Panc1 (cell line): ENCODE measurements at regions not wholly inside any gene's neighbourhood (a gene's known extent, or its start where the extent isn't known, plus 50 kb on each side); places are given as distances from the start of the nearest gene placed in this dataset.

Source experiments
- ATAC-seq: fragments of 200-7000 bp; cut with Tn5 transposase; 2 replicates; pipeline ENCODE4 v1.9.1; 2020; ENCODE audit warnings: mild to moderate bottlenecking, moderate library complexity
- BruUV-seq: library from RNA; stranded (reverse); fragments of 400-500 nt; replicated peaks from 2 replicates; lab custom pipeline; 2021; lab: Mats Ljungman, UMichigan
- CTCF ChIA-PET: fragments of 300-600 bp; sonication (Branson Sonifier 250); formaldehyde crosslinking; loops from one replicate; lab custom pipeline; 2022; ENCODE audit warnings: antibody characterized with exemption; lab: Charles Lee
- POLR2A ChIA-PET: fragments of 300-600 bp; sonication (Branson Sonifier 250); formaldehyde crosslinking; loops from one replicate; lab custom pipeline; 2022; ENCODE audit warnings: antibody characterized with exemption; lab: Charles Lee
- DNase-seq: peaks from one replicate; pipeline ENCODE4 v3.0.0-alpha.2; 2010; ENCODE audit warnings: low read depth, low spot score
- H3K27ac ChIP-seq: 2 replicates; pipeline ENCODE4 v1.5.1; 2011; ENCODE audit warnings: mild to moderate bottlenecking, low read length, inconsistent platforms
- H3K27me3 ChIP-seq: fragments of 200-500 bp; sonication (Bioruptor generic); 2 replicates; pipeline ENCODE4 v1.6.0; 2014; ENCODE audit warnings: low read length, inconsistent platforms; ENCODE audit not compliant: control insufficient read depth, insufficient read depth
- H3K36me3 ChIP-seq: fragments of 200-500 bp; sonication (Bioruptor generic); 2 replicates; pipeline ENCODE4 v1.5.1; 2014; ENCODE audit warnings: inconsistent platforms, mild to moderate bottlenecking, low read length, moderate library complexity; ENCODE audit not compliant: control insufficient read depth, insufficient read depth
- H3K4me1 ChIP-seq: 2 replicates; pipeline ENCODE4 v1.5.1; 2011; ENCODE audit warnings: inconsistent platforms, mild to moderate bottlenecking, low read length, moderate library complexity; ENCODE audit not compliant: control insufficient read depth, insufficient read depth
- H3K4me3 ChIP-seq, 2 experiments: 2 replicates each; pipeline ENCODE4 v1.5.1; 2011 to 2012; ENCODE audit warnings: low read depth in 2 of 2, low read length in 2 of 2, mild to moderate bottlenecking in 2 of 2, inconsistent platforms in 1 of 2, moderate library complexity in 1 of 2
- H3K9me3 ChIP-seq: fragments of 200-500 bp; sonication (Bioruptor generic); 2 replicates; pipeline ENCODE4 v1.5.1; 2014; ENCODE audit warnings: low read depth, mild to moderate bottlenecking, inconsistent platforms, low read length, moderate library complexity; ENCODE audit not compliant: control insufficient read depth, insufficient read depth
- POLR2AphosphoS5 ChIP-seq: IDR thresholded peaks from 2 replicates; pipeline ENCODE4 v1.6.1; 2012; ENCODE audit warnings: mild to moderate bottlenecking, low read depth, low read length, moderate library complexity
- SIN3A ChIP-seq: IDR thresholded peaks from 2 replicates; pipeline ENCODE4 v1.6.1; 2012; ENCODE audit warnings: low read depth, mild to moderate bottlenecking, low read length, moderate library complexity, borderline replicate concordance; ENCODE audit not compliant: insufficient read depth
- TCF7L2 ChIP-seq: IDR thresholded peaks from 2 replicates; pipeline ENCODE4 v1.6.1; 2011; ENCODE audit warnings: mild to moderate bottlenecking, low read depth, low read length, inconsistent platforms
- in situ Hi-C: cut with HindIII; loops from 2 replicates; pipeline ENCODE4 v1.10.0; 2016; ENCODE audit warnings: low sequenced_read_pairs, low pct_unique_long_range_greater_than_20kb
- intact Hi-C: fragments of 100-400 bp; cut with micrococcal nuclease; formaldehyde crosslinking; loops from one replicate; pipeline ENCODE4 v1.10.0; 2022; ENCODE audit not compliant: unreplicated experiment
- TF ChIP-seq, protein P1 (sequence below): fragments of 450-650 bp; IDR thresholded peaks from 2 replicates; pipeline ENCODE4 v1.5.1; 2017; ENCODE audit warnings: mild to moderate bottlenecking
- TF ChIP-seq, protein P2 (sequence below), 2 experiments: IDR thresholded peaks; 2 replicates each; pipeline ENCODE4 v1.6.1; 2011 to 2012; ENCODE audit warnings: low read depth in 2 of 2, control low read depth in 1 of 2, low read length in 1 of 2, mild to moderate bottlenecking in 1 of 2, moderate library complexity in 1 of 2; ENCODE audit not compliant: insufficient read depth in 1 of 2

DNA sequence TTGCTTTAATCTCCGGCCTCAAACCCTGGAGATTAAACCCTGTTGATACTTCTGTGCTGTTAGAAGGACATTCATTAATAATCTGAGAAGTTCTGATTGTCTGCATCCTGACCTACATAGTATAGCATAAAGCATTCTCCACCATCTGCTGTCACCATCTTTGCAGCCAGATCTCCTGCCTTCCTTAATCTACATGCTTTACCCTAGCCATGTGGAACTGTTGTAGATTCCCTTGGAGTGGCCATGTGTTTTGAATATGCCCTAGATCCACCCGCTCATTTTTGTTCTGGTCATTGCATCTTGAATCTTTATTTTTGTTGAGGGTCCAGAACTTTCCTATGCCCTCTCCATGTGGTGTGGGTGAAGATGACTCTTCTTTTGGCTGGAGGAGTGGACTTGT lies 110.3 kb downstream of the OXSM start:
- H3K4me3 ChIP-seq: no peak overlapping the region
- no peak for DNase-seq
- no peak overlapping the region for H3K27ac ChIP-seq
- H3K36me3 ChIP-seq: no peaks in the 10 kb centered on the region; the same call in 1 of the 2 replicates
- TF ChIP-seq, protein P1, sequence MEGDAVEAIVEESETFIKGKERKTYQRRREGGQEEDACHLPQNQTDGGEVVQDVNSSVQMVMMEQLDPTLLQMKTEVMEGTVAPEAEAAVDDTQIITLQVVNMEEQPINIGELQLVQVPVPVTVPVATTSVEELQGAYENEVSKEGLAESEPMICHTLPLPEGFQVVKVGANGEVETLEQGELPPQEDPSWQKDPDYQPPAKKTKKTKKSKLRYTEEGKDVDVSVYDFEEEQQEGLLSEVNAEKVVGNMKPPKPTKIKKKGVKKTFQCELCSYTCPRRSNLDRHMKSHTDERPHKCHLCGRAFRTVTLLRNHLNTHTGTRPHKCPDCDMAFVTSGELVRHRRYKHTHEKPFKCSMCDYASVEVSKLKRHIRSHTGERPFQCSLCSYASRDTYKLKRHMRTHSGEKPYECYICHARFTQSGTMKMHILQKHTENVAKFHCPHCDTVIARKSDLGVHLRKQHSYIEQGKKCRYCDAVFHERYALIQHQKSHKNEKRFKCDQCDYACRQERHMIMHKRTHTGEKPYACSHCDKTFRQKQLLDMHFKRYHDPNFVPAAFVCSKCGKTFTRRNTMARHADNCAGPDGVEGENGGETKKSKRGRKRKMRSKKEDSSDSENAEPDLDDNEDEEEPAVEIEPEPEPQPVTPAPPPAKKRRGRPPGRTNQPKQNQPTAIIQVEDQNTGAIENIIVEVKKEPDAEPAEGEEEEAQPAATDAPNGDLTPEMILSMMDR: no peak
- TF ChIP-seq, protein P2, sequence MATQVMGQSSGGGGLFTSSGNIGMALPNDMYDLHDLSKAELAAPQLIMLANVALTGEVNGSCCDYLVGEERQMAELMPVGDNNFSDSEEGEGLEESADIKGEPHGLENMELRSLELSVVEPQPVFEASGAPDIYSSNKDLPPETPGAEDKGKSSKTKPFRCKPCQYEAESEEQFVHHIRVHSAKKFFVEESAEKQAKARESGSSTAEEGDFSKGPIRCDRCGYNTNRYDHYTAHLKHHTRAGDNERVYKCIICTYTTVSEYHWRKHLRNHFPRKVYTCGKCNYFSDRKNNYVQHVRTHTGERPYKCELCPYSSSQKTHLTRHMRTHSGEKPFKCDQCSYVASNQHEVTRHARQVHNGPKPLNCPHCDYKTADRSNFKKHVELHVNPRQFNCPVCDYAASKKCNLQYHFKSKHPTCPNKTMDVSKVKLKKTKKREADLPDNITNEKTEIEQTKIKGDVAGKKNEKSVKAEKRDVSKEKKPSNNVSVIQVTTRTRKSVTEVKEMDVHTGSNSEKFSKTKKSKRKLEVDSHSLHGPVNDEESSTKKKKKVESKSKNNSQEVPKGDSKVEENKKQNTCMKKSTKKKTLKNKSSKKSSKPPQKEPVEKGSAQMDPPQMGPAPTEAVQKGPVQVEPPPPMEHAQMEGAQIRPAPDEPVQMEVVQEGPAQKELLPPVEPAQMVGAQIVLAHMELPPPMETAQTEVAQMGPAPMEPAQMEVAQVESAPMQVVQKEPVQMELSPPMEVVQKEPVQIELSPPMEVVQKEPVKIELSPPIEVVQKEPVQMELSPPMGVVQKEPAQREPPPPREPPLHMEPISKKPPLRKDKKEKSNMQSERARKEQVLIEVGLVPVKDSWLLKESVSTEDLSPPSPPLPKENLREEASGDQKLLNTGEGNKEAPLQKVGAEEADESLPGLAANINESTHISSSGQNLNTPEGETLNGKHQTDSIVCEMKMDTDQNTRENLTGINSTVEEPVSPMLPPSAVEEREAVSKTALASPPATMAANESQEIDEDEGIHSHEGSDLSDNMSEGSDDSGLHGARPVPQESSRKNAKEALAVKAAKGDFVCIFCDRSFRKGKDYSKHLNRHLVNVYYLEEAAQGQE (IDR thresholded peaks at IDR 0.05; ENCODE audit: insufficient read depth in 1 of 2, low read depth in 2 of 2, low read length in 1 of 2): no peak
- no peak for TF ChIP-seq TCF7L2
- no peak for TF ChIP-seq POLR2AphosphoS5
- no peak for TF ChIP-seq SIN3A
- POLR2A ChIA-PET: no interaction called here
- H3K27me3 ChIP-seq: no peaks in the 10 kb centered on the region
- in situ Hi-C loops (no loop called here), intact Hi-C loops (no loop called here)
- H3K4me1 ChIP-seq: no peaks in the 10 kb centered on the region
- no peaks in the 10 kb centered on the region for H3K9me3 ChIP-seq
- no peak for ATAC-seq
- CTCF ChIA-PET: no interaction called here
- no TSS peak for BruUV-seq

DNA sequence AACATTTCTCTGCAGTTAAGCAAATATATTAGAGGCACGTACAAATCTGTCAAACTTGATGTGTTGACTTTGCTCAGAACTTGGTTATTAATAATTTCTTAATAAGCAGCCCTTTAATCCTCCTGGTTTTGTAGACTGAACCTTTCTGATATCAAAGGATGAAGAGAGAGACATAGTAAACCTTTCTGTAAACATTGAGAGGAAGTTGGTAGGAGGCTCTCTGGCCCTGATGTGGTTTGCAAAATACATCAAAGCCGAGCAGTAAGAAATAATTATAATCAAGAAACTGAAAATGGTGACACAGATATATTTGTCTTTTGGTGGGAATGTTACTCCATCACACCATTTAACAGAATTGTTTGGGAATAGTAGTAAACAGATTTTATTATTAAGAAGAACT lies 111.9 kb downstream of the OXSM start:
- ChIA-PET CTCF (no interaction called here), POLR2A (no interaction called here)
- Histone ChIP-seq H3K27ac (no peak overlapping the region), H3K4me1 (no peaks in the 10 kb centered on the region), H3K9me3 (no peaks in the 10 kb centered on the region), H3K36me3 (no peaks in the 10 kb centered on the region; the same call in 1 of the 2 replicates), H3K4me3 (no peak overlapping the region), H3K27me3 (no peaks in the 10 kb centered on the region)
- DNase-seq: no peak
- no peak for ATAC-seq
- intact Hi-C loops (no loop called here), in situ Hi-C loops (no loop called here)
- TF ChIP-seq SIN3A: no peak
- TF ChIP-seq POLR2AphosphoS5: no peak
- TF ChIP-seq, protein P2 (IDR thresholded peaks at IDR 0.05; ENCODE audit: insufficient read depth in 1 of 2, low read depth in 2 of 2, low read length in 1 of 2): no peak
- TF ChIP-seq, protein P1: no peak
- TF ChIP-seq TCF7L2: no peak
- BruUV-seq: no TSS peak
